OCI-M2 (cell line): ENCODE measurements at regions not wholly inside any gene's neighbourhood (a gene's known extent, or its start where the extent isn't known, plus 50 kb on each side); places are given as distances from the start of the nearest gene placed in this dataset.
"Not testable (repeated sequence)": the region's sequence is repeated elsewhere in the genome, so short reads cannot be mapped to it uniquely, and the experiment has no call there.

Experiments
- DNase-seq: peaks from one replicate; lab custom pipeline; 2025; ENCODE audit not compliant: unreplicated experiment; lab: John Stamatoyannopoulos, UW

- no peak for DNase-seq
Measured at GRCh38 chr12:85626784-85627171, 209.4 kb downstream of the RASSF9 start.

GRCh38 chr12:85627584-85627983 is 208.6 kb downstream of the RASSF9 start:
- no peak for DNase-seq

DNA sequence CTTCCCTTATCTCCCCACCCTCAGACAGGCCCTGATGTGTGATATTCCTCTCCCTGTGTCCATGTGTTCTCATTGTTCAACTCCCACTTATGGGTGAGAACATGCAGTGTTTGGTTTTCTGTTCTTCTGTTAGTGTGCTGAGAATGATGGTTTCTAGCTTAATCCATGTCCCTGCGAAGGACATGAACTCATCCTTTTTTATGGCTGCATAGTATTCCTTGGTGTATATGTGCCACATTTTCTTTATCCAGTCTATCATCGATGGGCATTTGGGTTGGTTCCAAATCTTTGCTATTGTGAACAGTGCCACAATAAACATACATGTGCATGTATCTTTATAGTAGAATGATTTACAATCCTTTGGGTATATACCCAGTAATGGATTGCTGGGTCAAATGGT is 207.6 kb downstream of the RASSF9 start:
- DNase-seq = not testable (repeated sequence)

DNA sequence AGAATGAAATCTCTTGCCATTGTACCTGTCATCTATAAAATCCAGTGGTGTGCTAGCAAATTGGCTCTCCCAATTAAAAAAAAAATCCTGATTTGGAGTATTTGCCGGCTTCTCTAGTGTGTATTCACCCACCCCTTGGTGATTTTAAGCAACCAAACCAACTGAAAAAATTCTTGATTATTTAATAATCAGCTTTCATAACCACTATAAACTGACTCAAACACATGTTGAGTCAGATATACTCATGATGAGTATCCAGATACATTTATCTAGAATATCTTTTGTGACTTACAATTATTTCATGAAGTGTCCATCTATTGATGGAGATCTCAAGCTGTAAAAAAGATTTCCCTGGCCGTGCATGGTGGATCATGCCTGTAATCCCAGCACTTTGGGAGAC is 205.4 kb downstream of the RASSF9 start:
- no peak for DNase-seq

GRCh38 chr12:85632390-85632789 is 203.8 kb downstream of the RASSF9 start:
- DNase-seq = no peak

DNA sequence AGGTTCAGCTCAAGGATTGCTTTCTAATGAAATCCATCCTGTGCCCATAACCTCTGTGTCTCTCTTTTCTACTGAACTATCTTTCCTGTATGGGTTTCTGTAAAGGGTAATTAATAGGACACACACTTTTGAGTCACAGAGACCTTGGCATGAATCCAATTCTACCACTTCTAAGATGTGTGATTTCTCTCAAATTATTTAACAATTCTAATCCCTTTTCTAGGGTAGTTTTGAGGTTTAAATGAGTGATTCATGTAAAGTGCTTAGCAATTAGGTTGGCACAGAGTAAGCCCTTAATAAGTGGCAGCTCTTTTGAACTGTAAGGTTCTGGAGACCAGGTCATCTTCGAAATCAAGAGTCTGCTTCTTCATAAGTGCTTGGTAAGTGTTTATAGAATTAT is 202.7 kb downstream of the RASSF9 start:
- DNase-seq = no peak

DNA sequence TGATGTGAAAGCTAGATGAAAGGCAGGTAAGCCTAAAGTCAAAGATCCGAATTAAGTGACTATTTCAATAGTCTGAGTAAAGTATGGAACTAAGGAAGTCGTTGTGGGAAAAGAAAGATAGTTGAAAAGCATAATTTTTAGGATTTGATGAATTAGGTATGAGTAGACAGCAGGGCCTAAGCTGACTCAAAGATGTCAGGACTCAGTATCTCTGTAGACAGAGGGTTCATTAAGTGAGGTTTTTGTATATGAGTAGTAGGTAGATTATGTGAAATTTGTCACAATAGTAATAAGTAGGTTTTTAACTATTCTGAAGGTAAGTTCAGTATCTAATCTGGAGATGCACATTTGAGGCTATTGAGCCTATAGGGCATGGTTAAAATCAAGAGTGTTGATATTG is 196.4 kb downstream of the RASSF9 start:
- no peak for DNase-seq

DNA sequence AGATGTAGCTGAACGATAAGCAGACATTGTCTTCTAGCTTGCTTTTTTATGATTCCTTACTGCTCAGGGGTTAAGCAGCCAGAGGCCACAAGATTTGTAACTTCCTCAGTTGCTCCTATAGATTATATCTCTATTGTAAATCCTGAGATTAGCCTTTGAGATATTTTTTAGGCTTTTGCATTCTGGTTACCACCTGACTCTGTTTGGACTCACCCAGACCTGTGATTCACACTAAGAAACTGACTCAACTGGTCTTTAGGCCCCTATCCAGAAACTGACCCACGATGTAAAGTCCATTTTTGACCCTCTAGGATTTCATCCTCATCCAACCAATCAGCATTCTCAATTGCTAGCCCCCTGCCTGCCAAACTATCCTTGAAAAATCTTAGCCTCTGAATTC is 194.4 kb downstream of the RASSF9 start:
- no peak for DNase-seq

DNA sequence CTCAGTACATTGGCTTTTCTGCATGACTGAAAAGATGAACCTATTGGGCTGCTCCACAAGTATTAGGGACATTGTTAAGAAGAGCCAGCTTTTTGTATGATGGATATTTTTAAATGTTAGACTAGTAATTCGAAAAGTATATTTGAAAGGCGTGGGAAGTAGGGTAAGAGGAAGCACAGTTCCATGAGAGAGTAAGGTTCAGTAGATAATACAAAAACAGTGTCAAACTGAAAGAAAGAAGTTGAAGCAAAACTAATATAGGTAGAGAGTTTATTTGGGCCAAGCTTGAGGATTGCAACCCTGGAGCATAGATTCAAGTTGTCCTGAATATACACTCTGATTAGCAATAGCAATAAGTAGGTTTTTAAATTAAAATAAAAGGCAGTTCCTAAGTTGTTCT is 193.9 kb downstream of the RASSF9 start:
- DNase-seq = no peak

GRCh38 chr12:85642808-85643207 is 193.4 kb downstream of the RASSF9 start:
- no peak for DNase-seq

GRCh38 chr12:85644508-85644907 is 191.7 kb downstream of the RASSF9 start:
- no peak for DNase-seq

DNA sequence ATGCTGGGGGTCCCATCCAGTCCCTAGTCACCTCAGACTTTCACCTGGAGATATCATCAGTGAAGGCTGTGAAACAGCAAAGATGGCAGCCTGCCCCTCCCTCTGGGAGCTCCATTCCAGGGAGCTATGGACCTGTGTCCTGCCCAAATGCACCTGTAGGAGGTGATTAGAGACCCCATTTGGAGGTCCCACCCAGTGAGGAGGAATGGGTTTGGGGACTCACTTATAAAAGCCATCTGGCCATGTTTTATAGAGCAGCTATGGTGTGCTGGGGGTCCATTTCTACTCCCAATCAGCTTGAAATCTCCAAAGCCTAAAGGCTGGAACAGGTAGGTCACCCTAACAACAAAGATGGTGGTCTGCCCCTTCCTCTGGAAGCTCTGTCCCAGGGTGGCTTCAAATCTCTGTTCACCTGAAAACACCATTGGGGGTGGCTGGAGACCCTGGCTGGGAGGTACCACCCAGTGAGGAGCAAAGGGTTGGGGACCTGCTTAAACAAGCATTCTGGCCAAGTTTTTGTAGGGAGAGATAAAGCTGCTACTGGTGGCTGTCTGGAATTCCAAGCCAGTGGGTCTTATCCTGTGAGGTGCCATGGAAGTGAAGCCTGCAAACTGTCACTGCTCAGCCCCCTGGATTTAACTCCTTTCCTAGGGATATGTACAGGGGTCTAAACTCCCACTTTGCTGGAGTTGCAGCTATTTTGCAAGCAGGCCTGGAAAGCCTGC is 182.3 kb downstream of the RASSF9 start:
- DNase-seq = no peak

DNA sequence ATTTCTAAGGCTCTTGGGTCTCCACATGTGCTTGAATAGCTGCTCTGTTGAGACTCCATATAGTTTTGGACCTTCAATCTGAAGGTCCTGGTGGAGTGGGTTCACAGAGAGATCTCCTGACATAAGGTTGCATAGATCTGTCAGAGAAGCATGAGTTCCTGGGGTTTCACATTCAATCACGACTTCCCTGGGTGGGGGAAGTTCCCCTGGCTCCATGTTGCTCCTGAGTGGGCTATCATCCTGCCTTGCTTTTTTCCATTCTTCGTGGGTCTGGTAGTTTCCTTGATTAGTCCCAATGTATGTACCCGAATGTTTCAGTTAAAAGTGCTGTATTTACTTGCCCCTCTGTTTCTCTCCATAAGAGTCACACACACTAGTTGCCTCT is 181.8 kb downstream of the RASSF9 start:
- DNase-seq = no peak

- DNase-seq = no peak
Measured at GRCh38 chr12:85656561-85656960, 179.6 kb downstream of the RASSF9 start.

GRCh38 chr12:85657251-85657650 is 179.0 kb downstream of the RASSF9 start:
- no peak for DNase-seq

GRCh38 chr12:85657836-85658630 is 178.2 kb downstream of the RASSF9 start:
- DNase-seq = no peak

GRCh38 chr12:85659754-85660530 is 176.3 kb downstream of the RASSF9 start:
- DNase-seq = no peak

GRCh38 chr12:85661461-85662206 is 174.6 kb downstream of the RASSF9 start:
- no peak for DNase-seq

DNA sequence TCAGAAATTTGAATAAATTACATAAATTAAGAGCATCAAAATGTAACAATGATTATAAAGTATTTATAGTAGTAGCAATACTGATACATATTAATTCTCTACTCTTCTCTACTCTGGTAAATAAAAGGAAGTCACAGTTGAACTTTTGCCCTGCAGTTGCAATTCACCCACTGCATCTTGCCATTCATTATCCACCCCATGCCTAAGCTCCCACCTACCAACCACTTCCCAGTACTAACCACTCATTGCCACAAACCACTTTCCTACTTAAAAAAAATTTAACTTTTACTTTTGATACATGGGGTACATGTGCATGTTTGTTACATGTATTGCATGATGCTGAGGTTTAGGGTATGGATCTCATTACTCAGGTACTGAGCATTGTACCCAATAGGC is 174.0 kb downstream of the RASSF9 start:
- no peak for DNase-seq

DNA sequence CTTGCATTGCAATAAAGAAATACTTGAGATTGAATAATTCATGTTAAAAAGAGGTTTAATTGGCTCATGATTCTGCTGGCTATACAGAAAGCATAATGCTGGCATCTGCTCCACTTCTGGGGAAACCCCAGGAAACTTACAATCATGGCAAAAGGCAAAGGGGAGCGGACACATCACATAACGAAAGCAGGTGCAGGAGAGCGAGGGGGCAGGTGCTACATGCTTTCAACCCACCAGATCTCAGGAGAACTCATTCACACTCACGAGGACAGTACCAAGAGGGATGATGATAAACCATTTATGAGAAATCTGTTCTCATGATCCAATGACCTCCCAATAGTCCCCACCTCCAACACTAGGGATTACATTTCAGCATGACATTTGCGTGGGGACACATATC is 172.6 kb downstream of the RASSF9 start:
- DNase-seq = no peak

- no peak for DNase-seq
Measured at GRCh38 chr12:85664429-85664828, 171.8 kb downstream of the RASSF9 start.
